TTC549 (cell line): ENCODE measurements at regions not wholly inside any gene's neighbourhood (a gene's known extent, or its start where the extent isn't known, plus 50 kb on each side); places are given as distances from the start of the nearest gene placed in this dataset.
"Not testable (repeated sequence)": the region's sequence is repeated elsewhere in the genome, so short reads cannot be mapped to it uniquely, and the experiment has no call there.

Experiments
- FAIRE-seq: peaks from 2 replicates; lab custom pipeline; 2012; peaks lifted over from hg19 to GRCh38; lab: Jason Lieb, UNC

DNA sequence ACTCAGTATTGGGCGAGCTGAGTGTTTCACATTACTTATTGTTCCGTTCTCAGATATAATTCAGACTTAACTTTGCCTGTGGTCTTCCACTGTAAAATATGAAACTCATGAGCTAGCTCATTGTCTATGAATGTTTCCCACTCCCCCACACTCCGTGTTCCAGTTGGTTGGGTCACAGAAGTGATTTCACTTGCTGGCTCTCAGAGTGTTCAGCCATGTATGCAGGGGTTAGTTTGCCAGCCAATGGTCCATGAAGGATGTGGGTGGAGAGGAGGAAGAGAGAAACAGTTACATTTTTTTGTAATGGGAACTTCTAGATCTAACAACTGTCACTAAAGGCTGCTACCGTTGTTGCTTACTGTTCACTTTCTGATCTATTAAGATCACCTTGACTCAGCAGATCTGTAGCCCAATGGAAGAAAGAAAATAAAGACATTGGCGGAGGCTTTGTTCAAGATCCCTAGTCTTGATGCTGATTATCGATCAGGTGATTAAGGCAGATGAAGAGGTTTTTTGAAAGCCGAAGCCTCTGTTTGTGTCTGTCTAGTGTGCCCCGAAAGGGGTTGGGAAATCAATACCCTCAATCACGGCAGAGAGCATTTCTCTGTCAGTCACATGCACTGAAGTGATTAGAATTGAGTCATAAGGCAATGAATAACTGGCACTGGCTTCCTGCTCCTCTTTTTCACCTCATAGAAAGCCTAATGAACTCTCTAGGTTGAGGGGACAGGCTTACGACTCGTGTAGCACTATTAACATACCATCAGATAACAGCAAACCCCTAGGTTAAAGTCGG is 279.7 kb upstream of the FIGN start:
- no peak for FAIRE-seq

DNA sequence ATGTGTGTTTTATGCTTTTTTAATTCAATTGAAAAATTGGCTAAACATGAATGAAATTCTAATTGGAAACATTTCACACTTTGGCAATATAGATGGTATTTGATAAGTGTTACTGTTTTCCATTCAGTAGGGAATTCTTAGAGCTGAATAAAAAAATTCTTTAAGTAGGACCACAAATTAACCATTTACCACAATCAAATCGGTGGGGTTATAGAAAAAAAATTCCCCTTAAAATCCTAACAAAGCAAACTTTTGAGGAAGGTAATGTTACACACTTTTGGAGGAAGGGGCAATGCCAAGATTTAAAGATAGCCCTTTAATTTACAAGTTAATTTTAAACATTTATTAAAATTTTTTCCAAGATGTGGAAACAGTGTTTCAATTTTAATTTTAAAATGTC is 279.0 kb upstream of the FIGN start:
- FAIRE-seq = no peak

GRCh38 chr2:164014068-164014731 is 278.4 kb upstream of the FIGN start:
- no peak for FAIRE-seq

DNA sequence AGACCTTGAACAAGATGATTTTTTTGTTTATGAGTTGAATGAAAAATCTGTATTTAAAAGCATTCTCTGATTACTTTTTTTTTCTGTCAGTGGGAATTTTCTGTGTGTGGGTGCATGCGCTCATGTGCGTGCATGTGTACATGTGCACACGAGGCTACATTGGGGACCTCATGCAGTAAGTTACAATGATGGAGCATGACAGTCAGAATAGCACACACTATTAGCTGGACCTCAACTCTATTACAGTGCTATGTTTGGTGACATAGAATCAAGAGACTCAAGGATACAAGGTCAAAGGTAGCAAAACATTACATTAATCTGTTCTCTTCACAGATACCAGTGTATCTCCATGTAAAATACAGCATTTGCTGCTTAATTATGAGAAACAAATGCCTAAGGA is 276.8 kb upstream of the FIGN start:
- FAIRE-seq = no peak

DNA sequence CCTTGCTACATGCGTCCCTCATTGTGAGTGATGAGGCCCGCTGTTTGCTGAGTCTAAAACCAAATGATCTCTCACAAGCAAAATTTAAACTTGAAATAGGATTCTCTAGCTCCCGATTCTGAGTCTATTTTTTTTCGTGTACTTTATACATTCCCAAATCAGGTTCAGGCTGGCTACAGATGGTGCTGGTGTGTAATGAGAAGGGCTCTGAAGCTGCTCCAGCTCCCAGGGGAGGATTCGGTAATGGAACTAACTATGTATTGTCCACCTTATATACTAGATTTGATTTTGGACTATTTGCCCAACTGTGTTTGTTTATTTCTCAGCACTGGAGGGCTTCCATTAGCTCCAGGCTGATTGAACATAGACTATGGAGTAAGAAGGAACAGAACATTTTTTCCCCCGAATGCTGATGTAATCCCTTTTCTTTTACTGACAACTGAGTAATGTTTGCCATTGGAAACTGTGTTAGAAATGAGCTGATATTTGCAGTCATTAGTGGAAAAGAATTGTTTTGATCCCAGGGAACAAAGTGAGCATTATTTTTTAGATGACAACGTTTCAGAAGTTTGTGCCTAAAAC is 274.0 kb upstream of the FIGN start:
- no peak for FAIRE-seq

- FAIRE-seq = no peak
These were observed 272.9 kb upstream of the FIGN start for GRCh38 chr2:164008752-164009151.

- FAIRE-seq = no peak
These were observed 270.9 kb upstream of the FIGN start for GRCh38 chr2:164006704-164007103.

DNA sequence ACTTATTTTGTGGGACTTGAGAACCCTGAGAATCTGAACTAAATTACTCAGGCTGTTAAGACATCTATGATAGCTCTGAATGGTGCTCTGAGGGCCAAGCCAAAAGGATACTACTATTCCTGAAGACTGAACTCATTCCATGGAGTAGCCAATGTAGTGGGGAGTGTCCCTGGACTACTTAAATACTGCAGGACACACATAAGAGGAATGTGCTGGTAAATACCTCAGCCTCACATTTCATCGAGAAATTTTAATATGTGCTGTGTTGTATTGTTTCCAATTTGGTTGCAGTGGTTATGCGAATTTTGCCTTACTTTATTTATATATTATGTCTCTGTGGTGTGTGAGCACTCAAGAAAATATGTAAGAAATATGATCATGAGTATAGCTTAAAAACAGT is 264.4 kb upstream of the FIGN start:
- FAIRE-seq = no peak

- FAIRE-seq = no peak
These were observed 261.7 kb upstream of the FIGN start for GRCh38 chr2:163997466-163997865.

DNA sequence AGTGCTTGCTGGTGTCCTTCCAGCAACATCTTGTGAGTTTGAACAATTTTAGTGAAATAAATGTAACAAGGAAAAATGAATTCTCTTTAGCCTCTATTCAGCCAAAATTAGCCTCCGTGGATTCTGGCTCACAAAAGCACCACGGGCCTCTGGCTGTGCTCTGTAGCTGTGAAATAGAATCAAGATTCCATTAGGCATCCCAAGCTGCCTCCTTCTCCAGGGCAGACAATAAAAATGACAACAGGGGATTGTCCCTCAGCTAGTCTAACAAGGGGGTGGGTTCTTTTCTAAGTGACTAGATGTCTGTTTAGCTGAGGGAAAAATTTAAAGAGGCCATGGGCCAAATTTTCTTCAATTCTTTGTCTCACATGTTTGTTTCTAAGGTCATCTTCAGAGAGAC is 254.7 kb upstream of the FIGN start:
- no peak for FAIRE-seq

- FAIRE-seq = no peak
These were observed 254.3 kb upstream of the FIGN start for GRCh38 chr2:163990101-163990500.

GRCh38 chr2:163987175-163987940 is 251.6 kb upstream of the FIGN start:
- no peak for FAIRE-seq

- no peak for FAIRE-seq
These were observed 249.2 kb upstream of the FIGN start for GRCh38 chr2:163984986-163985385.

DNA sequence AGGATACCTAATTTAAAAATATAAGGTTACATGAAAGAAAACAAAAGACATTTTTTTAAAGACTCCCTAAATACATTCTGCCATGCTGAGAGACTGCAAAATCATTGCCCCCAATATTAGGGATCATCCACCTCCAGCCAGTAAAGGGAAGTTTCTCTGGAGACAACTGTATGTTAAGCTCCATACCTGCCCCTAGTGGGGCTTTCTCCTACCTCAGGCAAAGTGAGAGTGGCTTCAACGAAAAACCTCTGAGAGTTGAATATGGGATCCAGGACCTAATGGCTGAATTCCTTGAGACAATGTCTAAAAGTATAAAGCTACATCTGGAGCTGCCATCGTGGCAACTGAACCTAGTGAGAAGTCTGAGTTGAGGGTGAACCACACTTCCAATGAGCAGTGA is 248.1 kb upstream of the FIGN start:
- FAIRE-seq = no peak

GRCh38 chr2:163982938-163983337 is 247.1 kb upstream of the FIGN start:
- FAIRE-seq = no peak

GRCh38 chr2:163974766-163975165 is 239.0 kb upstream of the FIGN start:
- FAIRE-seq = no peak

DNA sequence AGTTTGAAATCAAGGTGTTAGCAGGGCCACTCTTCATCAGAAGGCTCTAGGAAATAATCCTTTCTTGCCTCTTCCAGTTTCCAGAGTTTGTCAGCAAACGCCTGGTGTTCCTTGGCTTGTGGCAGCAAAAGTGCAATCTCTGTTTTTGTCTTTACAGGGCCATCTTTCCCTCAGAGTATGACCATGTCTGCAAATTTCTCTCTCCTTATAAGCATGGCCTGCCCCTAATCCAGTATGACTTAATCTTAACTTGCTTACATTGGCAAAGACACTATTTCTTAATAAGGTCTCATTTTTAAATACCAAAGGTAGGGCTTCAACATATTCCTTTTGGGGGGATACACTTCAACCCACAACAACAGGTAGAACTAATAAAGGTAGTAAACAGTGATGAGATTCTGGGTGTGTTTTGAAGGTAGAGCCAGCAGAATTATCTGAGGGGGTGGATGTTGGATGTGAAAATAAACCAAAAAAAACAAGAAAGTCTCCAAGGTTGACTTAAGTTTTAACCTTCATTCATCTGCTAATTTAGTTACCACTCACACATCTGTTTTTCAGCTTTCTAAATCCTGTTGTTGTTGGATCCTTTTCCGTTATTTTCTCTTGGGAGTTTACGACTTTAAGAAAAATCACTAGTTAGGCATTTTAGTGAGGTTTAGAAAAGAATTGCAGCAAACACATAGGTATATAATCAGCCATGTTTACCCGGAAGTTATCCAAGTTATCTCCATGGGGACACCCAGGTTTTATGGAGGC is 234.4 kb upstream of the FIGN start:
- FAIRE-seq = no peak

DNA sequence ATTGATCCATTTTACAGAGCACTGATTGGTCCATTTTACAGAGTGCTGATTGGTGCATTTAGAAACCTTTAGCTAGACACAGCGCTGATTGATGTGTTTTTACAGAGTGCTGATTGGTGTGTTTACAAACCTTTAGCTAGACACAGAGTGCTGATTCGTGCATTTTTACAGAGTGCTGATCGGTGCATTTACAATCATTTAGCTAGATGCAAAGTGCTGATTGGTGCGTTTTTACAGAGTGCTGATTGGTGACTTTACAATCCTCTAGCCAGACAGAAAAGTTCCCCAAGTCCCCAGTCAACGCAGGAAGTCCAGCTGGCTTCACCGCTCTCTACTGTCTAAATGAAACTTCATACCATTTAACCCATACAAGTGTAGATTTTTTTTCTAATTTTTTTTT is 228.5 kb upstream of the FIGN start:
- FAIRE-seq = not testable (repeated sequence)

GRCh38 chr2:163953390-163953907 is 217.6 kb upstream of the FIGN start:
- no peak for FAIRE-seq

DNA sequence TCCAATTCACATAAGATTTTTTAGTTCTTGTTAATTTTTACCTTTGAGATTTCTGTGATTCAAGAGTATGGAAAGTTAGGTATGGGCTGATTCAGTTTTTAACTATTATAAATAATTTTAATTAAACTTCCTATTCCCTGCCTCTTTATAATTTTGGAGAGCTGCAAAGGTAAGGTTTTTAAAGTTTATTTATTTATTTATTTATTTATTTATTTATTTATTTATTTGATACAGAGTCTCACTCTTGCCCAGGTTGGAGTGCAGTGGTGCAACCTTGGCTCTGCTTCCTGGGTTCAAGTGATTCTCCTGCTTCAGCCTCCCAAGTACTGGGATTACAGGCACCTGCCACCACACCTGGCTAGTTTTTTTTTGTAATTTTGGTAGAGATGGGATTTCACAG is 215.5 kb upstream of the FIGN start:
- FAIRE-seq = no peak

GRCh38 chr2:163949693-163950092 is 213.9 kb upstream of the FIGN start:
- no peak for FAIRE-seq

DNA sequence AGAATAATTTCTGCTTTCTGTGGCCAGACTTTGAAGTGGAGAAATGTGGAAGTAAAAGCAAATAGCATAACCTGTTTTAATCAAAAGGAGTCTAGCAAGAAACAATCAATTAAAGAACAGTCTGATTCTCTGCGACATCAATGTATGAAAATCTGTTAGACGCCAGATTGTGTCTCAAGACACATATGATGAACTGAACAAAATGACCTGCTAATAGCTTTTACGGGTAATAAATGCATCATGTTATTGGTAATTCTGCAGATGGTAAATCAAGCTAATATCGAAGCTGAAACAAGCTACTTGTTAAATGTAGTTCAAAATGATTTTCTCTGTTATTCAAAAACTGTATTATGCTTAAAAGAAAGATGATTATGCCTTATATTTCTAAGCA is 208.5 kb upstream of the FIGN start:
- FAIRE-seq = no peak
